SK-N-SH treated with all-trans-retinoic acid at 6 μM for 48 hours (cell line): ENCODE measurements at regions not wholly inside any gene's neighbourhood (a gene's known extent, or its start where the extent isn't known, plus 50 kb on each side); places are given as distances from the start of the nearest gene placed in this dataset.

ENCODE experiments used
- ATAC-seq: fragments of 200-7000 bp; cut with Tn5 transposase; 3 replicates; pipeline ENCODE4 v1.9.1; 2020; ENCODE audit warnings: mild to moderate bottlenecking, moderate library complexity
- ARNTL ChIP-seq: fragments of 450-650 bp; formaldehyde crosslinking; IDR thresholded peaks from 2 replicates; pipeline ENCODE4 v1.5.0; 2020; ENCODE audit warnings: low read depth, mild to moderate bottlenecking, moderate library complexity, borderline replicate concordance
- BACH2 ChIP-seq: fragments of 250-450 bp; sonication (Bioruptor Pico); IDR thresholded peaks from 2 replicates; pipeline ENCODE4 v1.9.0; 2021; ENCODE audit warnings: mild to moderate bottlenecking, borderline replicate concordance
- CSDC2 ChIP-seq: fragments of 250-450 bp; sonication (Bioruptor Pico); IDR thresholded peaks from 2 replicates; pipeline ENCODE4 v1.5.0; 2020; ENCODE audit warnings: mild to moderate bottlenecking, moderate library complexity
- CSRNP3 ChIP-seq: fragments of 250-450 bp; sonication (Bioruptor Pico); IDR thresholded peaks from 2 replicates; pipeline ENCODE4 v1.5.1; 2021; ENCODE audit warnings: mild to moderate bottlenecking, moderate library complexity
- ESRRG ChIP-seq: fragments of 250-450 bp; sonication (Bioruptor Pico); IDR thresholded peaks from 2 replicates; pipeline ENCODE4 v1.6.1; 2021; ENCODE audit warnings: mild to moderate bottlenecking
- GLIS3 ChIP-seq: fragments of 250-450 bp; sonication (Bioruptor Pico); IDR thresholded peaks from 2 replicates; pipeline ENCODE4 v1.5.0; 2020; ENCODE audit warnings: mild to moderate bottlenecking, moderate library complexity
- ISL1 ChIP-seq: fragments of 250-450 bp; sonication (Bioruptor Pico); IDR thresholded peaks from 2 replicates; pipeline ENCODE4 v2.1.2; 2022; ENCODE audit warnings: mild to moderate bottlenecking, moderate library complexity
- OSR1 ChIP-seq: fragments of 250-450 bp; sonication (Bioruptor Pico); IDR thresholded peaks from 2 replicates; pipeline ENCODE4 v1.8.0; 2022; ENCODE audit warnings: moderate library complexity, mild to moderate bottlenecking, inconsistent platforms
- PATZ1 ChIP-seq: fragments of 250-450 bp; sonication (Bioruptor Pico); IDR thresholded peaks from 2 replicates; pipeline ENCODE4 v1.8.0; 2020; ENCODE audit warnings: mild to moderate bottlenecking, moderate library complexity, borderline replicate concordance
- POU6F1 ChIP-seq: fragments of 250-450 bp; sonication (Bioruptor Pico); IDR thresholded peaks from 2 replicates; pipeline ENCODE4 v1.8.0; 2021; ENCODE audit warnings: low read depth, mild to moderate bottlenecking, moderate library complexity, borderline replicate concordance
- PPARA ChIP-seq: fragments of 250-450 bp; sonication (Bioruptor Pico); IDR thresholded peaks from 2 replicates; pipeline ENCODE4 v1.5.0; 2020; ENCODE audit warnings: mild to moderate bottlenecking, borderline replicate concordance
- RARB ChIP-seq: fragments of 250-450 bp; sonication (Bioruptor Pico); IDR thresholded peaks from 2 replicates; pipeline ENCODE4 v1.8.0; 2021; ENCODE audit warnings: mild to moderate bottlenecking, moderate library complexity
- SNAI2 ChIP-seq: fragments of 250-450 bp; sonication (Bioruptor Pico); IDR thresholded peaks from 2 replicates; pipeline ENCODE4 v1.5.0; 2020; ENCODE audit warnings: mild to moderate bottlenecking, moderate library complexity
- TCF4 ChIP-seq: fragments of 250-450 bp; sonication (Bioruptor Pico); IDR thresholded peaks from 2 replicates; pipeline ENCODE4 v1.8.0; 2021; ENCODE audit warnings: mild to moderate bottlenecking, moderate library complexity, borderline replicate concordance
- TOX ChIP-seq: fragments of 250-450 bp; sonication (Bioruptor Pico); IDR thresholded peaks from 2 replicates; pipeline ENCODE4 v1.8.0; 2021; ENCODE audit warnings: mild to moderate bottlenecking, moderate library complexity, borderline replicate concordance
- ZC3H10 ChIP-seq: fragments of 250-450 bp; sonication (Bioruptor Pico); IDR thresholded peaks from 2 replicates; pipeline ENCODE4 v1.5.1; 2021; ENCODE audit warnings: mild to moderate bottlenecking, moderate library complexity
- ZFP30 ChIP-seq: fragments of 450-650 bp; formaldehyde crosslinking; IDR thresholded peaks from 2 replicates; pipeline ENCODE4 v1.5.0; 2022; ENCODE audit warnings: mild to moderate bottlenecking, moderate library complexity
- ZNF565 ChIP-seq: fragments of 450-650 bp; formaldehyde crosslinking; conservative IDR thresholded peaks from 2 replicates; pipeline ENCODE4 v1.5.0; 2020; ENCODE audit warnings: low read depth, mild to moderate bottlenecking, moderate library complexity
- ZNF70 ChIP-seq: fragments of 450-650 bp; formaldehyde crosslinking; IDR thresholded peaks from 2 replicates; pipeline ENCODE4 v1.5.0; 2020; ENCODE audit warnings: mild to moderate bottlenecking, moderate library complexity
- ZNF8 ChIP-seq: fragments of 450-650 bp; formaldehyde crosslinking; IDR thresholded peaks from 2 replicates; pipeline ENCODE4 v1.5.0; 2020; ENCODE audit warnings: mild to moderate bottlenecking, moderate library complexity
- TF ChIP-seq, protein P1 (sequence below): fragments of 250-450 bp; sonication (Bioruptor Pico); IDR thresholded peaks from 2 replicates; pipeline ENCODE4 v1.5.1; 2020; ENCODE audit warnings: low read depth, mild to moderate bottlenecking, moderate library complexity
- TF ChIP-seq, protein P2 (sequence below): fragments of 250-450 bp; sonication (Bioruptor Pico); IDR thresholded peaks from 2 replicates; pipeline ENCODE4 v1.5.0; 2020; ENCODE audit warnings: mild to moderate bottlenecking, moderate library complexity

DNA sequence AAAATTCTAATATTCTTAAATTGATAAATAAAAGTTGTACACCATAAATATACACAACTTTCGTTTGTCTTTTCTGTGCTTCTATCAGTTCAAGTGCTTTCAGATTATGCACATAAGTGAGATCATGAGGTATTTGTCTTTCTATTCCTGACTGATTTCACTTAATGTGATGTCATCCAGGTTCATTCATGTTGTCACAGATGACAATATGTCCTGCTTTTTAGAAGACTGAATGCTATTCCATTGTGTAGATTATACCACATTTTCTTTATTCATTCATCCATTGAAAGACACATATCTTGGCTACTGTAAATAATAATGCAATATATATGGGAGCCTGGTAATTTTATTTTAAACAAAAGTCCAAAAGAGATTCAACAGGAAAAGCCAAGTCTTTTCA, 190.1 kb upstream of the ERBB4 start:
- ATAC-seq, result no peak
- no peak for TF ChIP-seq PATZ1 (CRISPR knock-in tag)
- TF ChIP-seq SNAI2 (CRISPR knock-in tag), result no peak
- no peak for TF ChIP-seq ISL1 (CRISPR knock-in tag)
- no peak for TF ChIP-seq TOX (CRISPR knock-in tag)
- TF ChIP-seq ESRRG, result no peak
- TF ChIP-seq PPARA (CRISPR knock-in tag), result no peak
- TF ChIP-seq TCF4 (CRISPR knock-in tag), result no peak
- no peak for TF ChIP-seq CSDC2 (CRISPR knock-in tag)
- TF ChIP-seq CSRNP3 (CRISPR knock-in tag), result no peak
- no peak for TF ChIP-seq ZNF8

DNA sequence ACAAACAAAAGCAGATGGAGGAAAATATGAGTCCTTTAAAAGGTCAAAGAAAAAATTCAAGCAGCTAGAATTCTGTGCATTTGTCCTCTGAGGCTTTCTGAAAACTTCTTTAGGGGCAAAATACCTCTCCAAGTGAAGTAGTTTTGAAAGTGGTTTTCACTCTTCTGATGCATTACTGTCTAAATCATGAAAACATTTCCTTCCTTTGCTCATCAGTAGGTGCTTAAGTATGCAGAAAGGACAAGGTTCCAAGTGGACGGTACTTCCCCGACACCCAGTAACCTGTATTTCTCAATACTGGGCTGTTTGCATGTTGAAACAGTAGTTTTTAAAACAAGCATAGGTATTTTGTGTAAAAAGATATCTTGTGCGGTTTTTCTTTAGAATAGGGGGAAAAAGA, 189.1 kb upstream of the ERBB4 start:
- ATAC-seq, result no peak
- TF ChIP-seq GLIS3 (CRISPR knock-in tag), result no peak
- no peak for TF ChIP-seq RARB
- TF ChIP-seq ARNTL (CRISPR knock-in tag), result no peak
- no peak for TF ChIP-seq ESRRG
- TF ChIP-seq, protein P1, sequence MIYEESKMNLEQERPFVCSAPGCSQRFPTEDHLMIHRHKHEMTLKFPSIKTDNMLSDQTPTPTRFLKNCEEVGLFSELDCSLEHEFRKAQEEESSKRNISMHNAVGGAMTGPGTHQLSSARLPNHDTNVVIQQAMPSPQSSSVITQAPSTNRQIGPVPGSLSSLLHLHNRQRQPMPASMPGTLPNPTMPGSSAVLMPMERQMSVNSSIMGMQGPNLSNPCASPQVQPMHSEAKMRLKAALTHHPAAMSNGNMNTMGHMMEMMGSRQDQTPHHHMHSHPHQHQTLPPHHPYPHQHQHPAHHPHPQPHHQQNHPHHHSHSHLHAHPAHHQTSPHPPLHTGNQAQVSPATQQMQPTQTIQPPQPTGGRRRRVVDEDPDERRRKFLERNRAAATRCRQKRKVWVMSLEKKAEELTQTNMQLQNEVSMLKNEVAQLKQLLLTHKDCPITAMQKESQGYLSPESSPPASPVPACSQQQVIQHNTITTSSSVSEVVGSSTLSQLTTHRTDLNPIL (CRISPR knock-in tag), result no peak
- TF ChIP-seq ZC3H10 (CRISPR knock-in tag), result no peak
- no peak for TF ChIP-seq CSDC2 (CRISPR knock-in tag)
- no peak for TF ChIP-seq ISL1 (CRISPR knock-in tag)
- TF ChIP-seq CSRNP3 (CRISPR knock-in tag), result no peak
- no peak for TF ChIP-seq OSR1 (CRISPR knock-in tag)
- no peak for TF ChIP-seq BACH2 (CRISPR knock-in tag)
- TF ChIP-seq POU6F1 (CRISPR knock-in tag), result no peak
- TF ChIP-seq, protein P2, sequence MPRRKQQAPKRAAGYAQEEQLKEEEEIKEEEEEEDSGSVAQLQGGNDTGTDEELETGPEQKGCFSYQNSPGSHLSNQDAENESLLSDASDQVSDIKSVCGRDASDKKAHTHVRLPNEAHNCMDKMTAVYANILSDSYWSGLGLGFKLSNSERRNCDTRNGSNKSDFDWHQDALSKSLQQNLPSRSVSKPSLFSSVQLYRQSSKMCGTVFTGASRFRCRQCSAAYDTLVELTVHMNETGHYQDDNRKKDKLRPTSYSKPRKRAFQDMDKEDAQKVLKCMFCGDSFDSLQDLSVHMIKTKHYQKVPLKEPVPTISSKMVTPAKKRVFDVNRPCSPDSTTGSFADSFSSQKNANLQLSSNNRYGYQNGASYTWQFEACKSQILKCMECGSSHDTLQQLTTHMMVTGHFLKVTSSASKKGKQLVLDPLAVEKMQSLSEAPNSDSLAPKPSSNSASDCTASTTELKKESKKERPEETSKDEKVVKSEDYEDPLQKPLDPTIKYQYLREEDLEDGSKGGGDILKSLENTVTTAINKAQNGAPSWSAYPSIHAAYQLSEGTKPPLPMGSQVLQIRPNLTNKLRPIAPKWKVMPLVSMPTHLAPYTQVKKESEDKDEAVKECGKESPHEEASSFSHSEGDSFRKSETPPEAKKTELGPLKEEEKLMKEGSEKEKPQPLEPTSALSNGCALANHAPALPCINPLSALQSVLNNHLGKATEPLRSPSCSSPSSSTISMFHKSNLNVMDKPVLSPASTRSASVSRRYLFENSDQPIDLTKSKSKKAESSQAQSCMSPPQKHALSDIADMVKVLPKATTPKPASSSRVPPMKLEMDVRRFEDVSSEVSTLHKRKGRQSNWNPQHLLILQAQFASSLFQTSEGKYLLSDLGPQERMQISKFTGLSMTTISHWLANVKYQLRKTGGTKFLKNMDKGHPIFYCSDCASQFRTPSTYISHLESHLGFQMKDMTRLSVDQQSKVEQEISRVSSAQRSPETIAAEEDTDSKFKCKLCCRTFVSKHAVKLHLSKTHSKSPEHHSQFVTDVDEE (CRISPR knock-in tag), result no peak
- no peak for TF ChIP-seq TOX (CRISPR knock-in tag)
- TF ChIP-seq TCF4 (CRISPR knock-in tag), result no peak
- TF ChIP-seq ZNF8, result no peak
- TF ChIP-seq ZNF565 (CRISPR knock-in tag), result no peak

DNA sequence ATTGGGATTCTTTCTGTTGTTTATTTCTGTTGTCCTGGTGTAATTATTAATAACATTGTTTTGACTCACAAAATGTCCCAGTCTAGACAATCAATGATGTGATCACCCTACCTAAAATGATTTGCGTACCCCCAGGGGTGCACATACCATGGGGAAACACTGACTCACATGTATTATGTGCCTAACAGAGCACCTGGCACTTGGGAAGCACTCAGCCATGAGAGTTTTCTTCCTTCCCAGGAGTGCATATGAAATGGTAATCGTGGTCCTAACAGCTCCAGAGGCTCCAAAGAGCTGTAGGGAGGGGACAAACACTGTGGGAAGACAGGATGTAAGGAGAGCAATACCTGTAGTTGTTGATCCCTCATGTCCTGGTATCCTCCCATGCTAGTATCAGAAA, 187.8 kb upstream of the ERBB4 start:
- ATAC-seq, result no peak
- TF ChIP-seq BACH2 (CRISPR knock-in tag), result no peak
- no peak for TF ChIP-seq ZFP30
- TF ChIP-seq ZNF565 (CRISPR knock-in tag), result no peak
- TF ChIP-seq PATZ1 (CRISPR knock-in tag), result no peak
- TF ChIP-seq RARB, result no peak
- TF ChIP-seq ZNF8, result no peak
- TF ChIP-seq ZNF70 (CRISPR knock-in tag), result no peak
- no peak for TF ChIP-seq ZC3H10 (CRISPR knock-in tag)
- no peak for TF ChIP-seq CSDC2 (CRISPR knock-in tag)
- no peak for TF ChIP-seq ESRRG
- no peak for TF ChIP-seq GLIS3 (CRISPR knock-in tag)
- TF ChIP-seq, protein P2 (CRISPR knock-in tag), result no peak
